Left cardiac atrium (tissue), 4 donors: ENCODE measurements at regions not wholly inside any gene's neighbourhood (a gene's known extent, or its start where the extent isn't known, plus 50 kb on each side); places are given as distances from the start of the nearest gene placed in this dataset.
"Not testable (repeated sequence)": the region's sequence is repeated elsewhere in the genome, so short reads cannot be mapped to it uniquely, and the experiment has no call there.

Experiments used
- ATAC-seq, 2 donors: fragments of 200-7000 bp; cut with Tn5 transposase; one replicate each; pipeline ENCODE4 v1.9.1; 2020; ENCODE audit warnings: mild to moderate bottlenecking in 2 of 2, moderate library complexity in 2 of 2
- DNase-seq: peaks from one replicate; pipeline ENCODE4 v3.0.0-alpha.2; 2020
- intact Hi-C, 2 donors: fragments of 100-400 bp; cut with DNase I; formaldehyde crosslinking; loops; one replicate each; pipeline versions ENCODE4 v1.14.1 to v1.15.1; 2022 to 2023
- donor health status: DM: no; HTN: yes; CAD: no.
- donor health status: DM: no; HTN: yes; CAD: no; lungs with severe emphysema.
- donor health status: DM: yes; HTN: yes; CAD: no.
- donor health status: Dilated cardiomyopathy.

- intact Hi-C loops, result no loop called here
- no peak for DNase-seq
- ATAC-seq, result no peak
Observed at GRCh38 chr3:87900061-87900460, 158.7 kb downstream of the CGGBP1 start.

- intact Hi-C loops, result no loop called here
- no peak for ATAC-seq
- no peak for DNase-seq
Observed at GRCh38 chr3:87898971-87899370, 159.8 kb downstream of the CGGBP1 start.

GRCh38 chr3:87895983-87896382, 162.8 kb downstream of the CGGBP1 start:
- ATAC-seq (no peak), DNase-seq (no peak)
- intact Hi-C loops, result no loop called here

GRCh38 chr3:87873136-87873535, 185.7 kb downstream of the CGGBP1 start:
- intact Hi-C loops, result no loop called here
- ATAC-seq (no peak), DNase-seq (no peak)

- intact Hi-C loops, result no loop called here
- ATAC-seq, result peak in 1 of 2 donors; percentile 46
- DNase-seq, result no peak
Observed at GRCh38 chr3:87867001-87867400, 191.8 kb downstream of the CGGBP1 start.

- DNase-seq (no peak), ATAC-seq (no peak)
- intact Hi-C loops, result no loop called here
Observed at GRCh38 chr3:87856126-87856525, 202.7 kb downstream of the CGGBP1 start.

GRCh38 chr3:87855616-87856015, 203.2 kb downstream of the CGGBP1 start:
- intact Hi-C loops, result no loop called here
- no peak for DNase-seq
- ATAC-seq, result no peak

GRCh38 chr3:87855211-87855610, 203.6 kb downstream of the CGGBP1 start:
- no peak for DNase-seq
- no peak for ATAC-seq
- intact Hi-C loops, result no loop called here

- intact Hi-C loops, result no loop called here
- ATAC-seq, result no peak
Observed at GRCh38 chr3:87848003-87848402, 210.8 kb downstream of the CGGBP1 start.

GRCh38 chr3:87837076-87837475, 221.7 kb downstream of the CGGBP1 start:
- no peak for ATAC-seq
- no peak for DNase-seq
- intact Hi-C loops, result no loop called here

More at GRCh38 chr3:87848003-87848402, 210.8 kb downstream of the CGGBP1 start:
- no peak for DNase-seq

GRCh38 chr3:87836026-87836425, 222.8 kb downstream of the CGGBP1 start:
- intact Hi-C loops, result no loop called here
- DNase-seq (no peak), ATAC-seq (no peak)

- intact Hi-C loops, result no loop called here
- no peak for ATAC-seq
- DNase-seq, result no peak
Observed at GRCh38 chr3:87835236-87835635, 223.6 kb downstream of the CGGBP1 start.

GRCh38 chr3:87834327-87834726, 224.5 kb downstream of the CGGBP1 start:
- intact Hi-C loops, result no loop called here
- DNase-seq (no peak), ATAC-seq (no peak)

GRCh38 chr3:87833039-87833377, 225.8 kb downstream of the CGGBP1 start:
- intact Hi-C loops, result no loop called here
- ATAC-seq (no peak), DNase-seq (no peak)

GRCh38 chr3:87828046-87828445, 230.8 kb downstream of the CGGBP1 start:
- intact Hi-C loops, result no loop called here
- ATAC-seq, result no peak
- no peak for DNase-seq

GRCh38 chr3:87822563-87822962, 236.2 kb downstream of the CGGBP1 start:
- no peak for DNase-seq
- ATAC-seq, result no peak
- intact Hi-C loops, result no loop called here

- DNase-seq, ATAC-seq, intact Hi-C loops: not testable (repeated sequence)
Observed at GRCh38 chr3:87813503-87813902, 245.3 kb downstream of the CGGBP1 start.

GRCh38 chr3:87811953-87812352, 246.9 kb downstream of the CGGBP1 start:
- no peak for DNase-seq
- intact Hi-C loops, result no loop called here

GRCh38 chr3:87810452-87811016, 248.3 kb downstream of the CGGBP1 start:
- DNase-seq (no peak), ATAC-seq (no peak)
- intact Hi-C loops, result no loop called here

More at GRCh38 chr3:87811953-87812352, 246.9 kb downstream of the CGGBP1 start:
- no peak for ATAC-seq

- intact Hi-C loops, result no loop called here
Observed at GRCh38 chr3:87805670-87806069, 253.1 kb downstream of the CGGBP1 start.

GRCh38 chr3:87801409-87801808, 257.4 kb downstream of the CGGBP1 start:
- intact Hi-C loops, result no loop called here
- DNase-seq (no peak), ATAC-seq (no peak)

More at GRCh38 chr3:87805670-87806069, 253.1 kb downstream of the CGGBP1 start:
- DNase-seq, result no peak
- ATAC-seq, result no peak

- no peak for ATAC-seq
- intact Hi-C loops, result no loop called here
- DNase-seq, result no peak
Observed at GRCh38 chr3:87800516-87800915, 258.3 kb downstream of the CGGBP1 start.
